ENCODE measurements at regions not wholly inside any gene's neighbourhood (a gene's known extent, or its start where the extent isn't known, plus 50 kb on each side); places are given as distances from the start of the nearest gene placed in this dataset.

DNA sequence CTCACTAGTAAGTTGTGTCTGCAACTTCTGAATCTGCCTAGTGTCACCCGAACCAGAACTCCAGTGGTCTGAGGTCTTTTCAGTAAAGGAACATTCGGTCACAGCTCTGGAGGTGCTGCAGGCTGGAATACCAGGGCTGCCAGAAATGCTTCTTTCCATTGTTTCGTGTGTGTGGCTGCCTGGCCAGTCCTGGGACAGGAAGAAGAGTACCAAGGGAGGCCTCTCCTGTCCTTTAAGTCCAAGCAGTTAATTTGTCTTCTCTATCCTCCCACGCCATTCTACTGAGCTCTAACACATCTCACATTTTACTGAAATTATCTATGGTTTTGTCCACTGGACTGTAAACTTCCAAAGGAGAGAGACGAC, 196.0 kb downstream of the LNPK start:
- TF ChIP-seq, protein P1, sequence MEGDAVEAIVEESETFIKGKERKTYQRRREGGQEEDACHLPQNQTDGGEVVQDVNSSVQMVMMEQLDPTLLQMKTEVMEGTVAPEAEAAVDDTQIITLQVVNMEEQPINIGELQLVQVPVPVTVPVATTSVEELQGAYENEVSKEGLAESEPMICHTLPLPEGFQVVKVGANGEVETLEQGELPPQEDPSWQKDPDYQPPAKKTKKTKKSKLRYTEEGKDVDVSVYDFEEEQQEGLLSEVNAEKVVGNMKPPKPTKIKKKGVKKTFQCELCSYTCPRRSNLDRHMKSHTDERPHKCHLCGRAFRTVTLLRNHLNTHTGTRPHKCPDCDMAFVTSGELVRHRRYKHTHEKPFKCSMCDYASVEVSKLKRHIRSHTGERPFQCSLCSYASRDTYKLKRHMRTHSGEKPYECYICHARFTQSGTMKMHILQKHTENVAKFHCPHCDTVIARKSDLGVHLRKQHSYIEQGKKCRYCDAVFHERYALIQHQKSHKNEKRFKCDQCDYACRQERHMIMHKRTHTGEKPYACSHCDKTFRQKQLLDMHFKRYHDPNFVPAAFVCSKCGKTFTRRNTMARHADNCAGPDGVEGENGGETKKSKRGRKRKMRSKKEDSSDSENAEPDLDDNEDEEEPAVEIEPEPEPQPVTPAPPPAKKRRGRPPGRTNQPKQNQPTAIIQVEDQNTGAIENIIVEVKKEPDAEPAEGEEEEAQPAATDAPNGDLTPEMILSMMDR (IDR thresholded peaks at IDR 0.05), result no peak
- TF ChIP-seq POLR2A (IDR thresholded peaks at IDR 0.05) (no peak), POLR2AphosphoS5 (IDR thresholded peaks at IDR 0.05) (no peak), EP300 (IDR thresholded peaks at IDR 0.05) (no peak)
